NCI-H2107 treated with DMSO at 0.1 percent for 48 hours (cell line): ENCODE measurements at regions not wholly inside any gene's neighbourhood (a gene's known extent, or its start where the extent isn't known, plus 50 kb on each side); places are given as distances from the start of the nearest gene placed in this dataset.

Source experiments
- DNase-seq: peaks from one replicate; lab custom pipeline; 2025; ENCODE audit not compliant: unreplicated experiment; lab: John Stamatoyannopoulos, UW

GRCh38 chr5:68379275-68380036 is 163.9 kb downstream of the PIK3R1 start:
- no peak for DNase-seq

GRCh38 chr5:68380078-68380477 is 164.5 kb downstream of the PIK3R1 start:
- DNase-seq = no peak

GRCh38 chr5:68381060-68381459 is 165.5 kb downstream of the PIK3R1 start:
- no peak for DNase-seq

- DNase-seq = no peak
Observed at GRCh38 chr5:68381909-68382308, 166.4 kb downstream of the PIK3R1 start.

GRCh38 chr5:68382640-68383039 is 167.1 kb downstream of the PIK3R1 start:
- DNase-seq = no peak

GRCh38 chr5:68383888-68384310 is 168.3 kb downstream of the PIK3R1 start:
- no peak for DNase-seq

GRCh38 chr5:68384936-68385594 is 169.5 kb downstream of the PIK3R1 start:
- DNase-seq = no peak

- DNase-seq = no peak
Observed at GRCh38 chr5:68385936-68386335, 170.4 kb downstream of the PIK3R1 start.

GRCh38 chr5:68387074-68387796 is 171.7 kb downstream of the PIK3R1 start:
- DNase-seq = no peak

- no peak for DNase-seq
Observed at GRCh38 chr5:68389618-68390017, 174.1 kb downstream of the PIK3R1 start.

GRCh38 chr5:68392617-68393016 is 177.1 kb downstream of the PIK3R1 start:
- no peak for DNase-seq

- DNase-seq = no peak
Observed at GRCh38 chr5:68395302-68395701, 179.7 kb downstream of the PIK3R1 start.

GRCh38 chr5:68395926-68396511 is 180.5 kb downstream of the PIK3R1 start:
- DNase-seq = peak; percentile 27

- DNase-seq = no peak
Observed at GRCh38 chr5:68396722-68397121, 181.2 kb downstream of the PIK3R1 start.

GRCh38 chr5:68398146-68398812 is 182.7 kb downstream of the PIK3R1 start:
- no peak for DNase-seq

GRCh38 chr5:68403301-68403700 is 187.7 kb downstream of the PIK3R1 start:
- DNase-seq = no peak

- DNase-seq = no peak
Observed at GRCh38 chr5:68404246-68404645, 188.7 kb downstream of the PIK3R1 start.

- no peak for DNase-seq
Observed at GRCh38 chr5:68405026-68405684, 189.6 kb downstream of the PIK3R1 start.

GRCh38 chr5:68405784-68406743 is 190.5 kb downstream of the PIK3R1 start:
- no peak for DNase-seq
